ENCODE measurements at regions not wholly inside any gene's neighbourhood (a gene's known extent, or its start where the extent isn't known, plus 50 kb on each side); places are given as distances from the start of the nearest gene placed in this dataset.

DNA sequence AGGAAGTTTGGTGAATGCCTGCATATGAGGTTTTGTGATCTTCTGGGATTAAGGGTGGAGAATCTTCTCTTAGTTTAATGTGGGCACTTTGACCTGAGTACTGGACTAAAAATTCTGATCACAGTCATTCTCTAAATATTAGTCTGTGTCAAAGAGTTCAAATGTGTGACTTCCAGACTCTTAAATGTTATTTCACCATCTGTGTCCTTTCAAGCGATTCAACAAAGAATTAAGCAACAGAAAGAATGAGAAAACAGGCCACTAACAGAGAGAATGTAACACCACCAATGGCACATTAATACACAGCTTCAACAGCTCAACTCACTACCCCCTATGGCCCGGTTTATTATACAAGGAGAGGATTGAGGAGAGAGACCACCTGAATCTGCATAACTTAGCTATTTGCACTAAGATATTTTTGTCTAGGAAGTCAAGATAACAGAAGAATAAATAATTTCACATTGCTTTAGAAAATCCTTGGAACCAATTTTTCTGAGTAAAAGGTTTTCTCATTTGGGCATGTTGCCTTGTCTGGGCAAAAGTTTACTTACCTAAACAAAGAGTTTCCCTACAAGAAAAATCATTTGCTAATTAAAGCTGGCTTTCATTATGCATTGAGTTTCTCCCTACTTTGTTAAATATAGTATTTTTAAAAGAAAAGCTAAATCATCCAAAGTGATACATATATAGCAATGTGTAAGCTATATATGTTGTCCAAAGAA lies 1313.7 kb downstream of the NCAM2 start:
- no peak for DNase-seq (ENCODE audit: low spot score)
- no peak overlapping the region for H3K27ac ChIP-seq
- ChIA-PET CTCF (no interaction called here), POLR2A (ENCODE audit: low non-redundant PET) (no interaction called here)
- TF ChIP-seq, protein P1, sequence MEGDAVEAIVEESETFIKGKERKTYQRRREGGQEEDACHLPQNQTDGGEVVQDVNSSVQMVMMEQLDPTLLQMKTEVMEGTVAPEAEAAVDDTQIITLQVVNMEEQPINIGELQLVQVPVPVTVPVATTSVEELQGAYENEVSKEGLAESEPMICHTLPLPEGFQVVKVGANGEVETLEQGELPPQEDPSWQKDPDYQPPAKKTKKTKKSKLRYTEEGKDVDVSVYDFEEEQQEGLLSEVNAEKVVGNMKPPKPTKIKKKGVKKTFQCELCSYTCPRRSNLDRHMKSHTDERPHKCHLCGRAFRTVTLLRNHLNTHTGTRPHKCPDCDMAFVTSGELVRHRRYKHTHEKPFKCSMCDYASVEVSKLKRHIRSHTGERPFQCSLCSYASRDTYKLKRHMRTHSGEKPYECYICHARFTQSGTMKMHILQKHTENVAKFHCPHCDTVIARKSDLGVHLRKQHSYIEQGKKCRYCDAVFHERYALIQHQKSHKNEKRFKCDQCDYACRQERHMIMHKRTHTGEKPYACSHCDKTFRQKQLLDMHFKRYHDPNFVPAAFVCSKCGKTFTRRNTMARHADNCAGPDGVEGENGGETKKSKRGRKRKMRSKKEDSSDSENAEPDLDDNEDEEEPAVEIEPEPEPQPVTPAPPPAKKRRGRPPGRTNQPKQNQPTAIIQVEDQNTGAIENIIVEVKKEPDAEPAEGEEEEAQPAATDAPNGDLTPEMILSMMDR (conservative IDR thresholded peaks at IDR 0.05; ENCODE audit: low read depth): no peak

DNA sequence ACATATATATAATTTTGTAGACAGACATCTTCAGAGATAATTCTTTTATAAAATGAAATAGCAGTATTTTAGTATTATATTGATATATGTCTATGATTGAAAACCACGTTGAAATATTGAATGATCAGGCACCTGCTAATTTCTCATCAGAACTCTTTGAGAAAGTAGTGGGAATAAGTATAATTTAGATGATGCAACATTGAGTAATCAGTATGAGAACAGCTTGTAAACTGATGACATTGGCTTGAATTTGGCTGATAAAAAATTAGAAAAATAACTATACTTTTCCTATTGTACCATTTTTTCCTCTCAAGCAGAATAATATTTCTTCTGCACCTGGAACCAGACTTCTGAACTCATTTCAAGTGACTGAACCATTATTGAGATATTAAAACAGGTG lies 1316.8 kb downstream of the NCAM2 start:
- no peak overlapping the region for H3K27ac ChIP-seq
- ChIA-PET POLR2A (ENCODE audit: low non-redundant PET) (no interaction called here), CTCF (interaction anchor here (0.7 kb wide), 1 partner anchor 160 kb away, joined by 3 read pairs; no protein-coding TSS in a partner anchor)
- no peak for DNase-seq (ENCODE audit: low spot score)
- TF ChIP-seq, protein P1 (conservative IDR thresholded peaks at IDR 0.05; ENCODE audit: low read depth): no peak

DNA sequence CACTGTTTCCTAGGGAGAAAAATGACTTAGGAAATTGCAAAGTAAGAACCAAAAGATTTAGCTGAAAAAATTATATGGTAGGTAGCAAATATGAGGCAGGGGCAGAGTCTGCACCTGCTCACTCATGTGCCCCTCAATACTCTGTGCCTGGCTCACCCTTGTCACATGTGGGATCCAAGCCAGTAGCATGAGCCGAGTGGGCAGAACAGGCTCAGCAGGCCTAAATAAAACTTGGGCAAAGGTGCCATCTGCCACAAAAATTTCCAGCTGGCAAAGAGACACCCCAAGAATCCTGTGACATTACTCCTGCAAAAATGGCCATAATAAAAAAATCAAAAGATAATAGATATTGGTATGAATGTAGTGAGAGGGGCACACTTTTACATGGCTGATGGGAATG lies 1321.2 kb downstream of the NCAM2 start:
- no peak for DNase-seq (ENCODE audit: low spot score)
- no peak overlapping the region for H3K27ac ChIP-seq
- TF ChIP-seq, protein P1 (conservative IDR thresholded peaks at IDR 0.05; ENCODE audit: low read depth): no peak
- ChIA-PET POLR2A (ENCODE audit: low non-redundant PET) (no interaction called here), CTCF (no interaction called here)

DNA sequence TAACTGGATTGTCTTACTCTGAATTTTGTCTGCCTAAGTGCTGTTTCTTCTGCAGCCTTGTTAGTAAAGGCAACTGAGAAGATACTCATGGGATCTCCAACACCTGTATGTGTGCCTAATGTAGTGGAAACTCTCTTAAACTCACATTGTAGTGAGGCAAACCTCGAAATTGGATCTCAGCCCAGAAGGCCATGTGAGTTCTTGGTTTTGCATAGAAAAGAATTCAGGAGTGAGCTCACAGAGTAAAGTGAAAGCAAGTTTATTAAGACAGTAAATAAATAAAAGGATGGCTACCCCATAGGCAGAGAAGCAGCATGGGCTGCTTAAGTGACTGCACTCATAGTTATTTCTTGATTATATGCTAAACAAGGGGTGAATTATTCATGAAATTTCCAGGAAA lies 1344.7 kb downstream of the NCAM2 start:
- no peak overlapping the region for H3K27ac ChIP-seq
- ChIA-PET POLR2A (ENCODE audit: low non-redundant PET) (no interaction called here), CTCF (interaction anchor here (0.7 kb wide), 1 partner anchor 14 kb away, joined by 4 read pairs; no protein-coding TSS in a partner anchor)
- DNase-seq (ENCODE audit: low spot score): no peak
- TF ChIP-seq, protein P1 (conservative IDR thresholded peaks at IDR 0.05; ENCODE audit: low read depth): no peak

DNA sequence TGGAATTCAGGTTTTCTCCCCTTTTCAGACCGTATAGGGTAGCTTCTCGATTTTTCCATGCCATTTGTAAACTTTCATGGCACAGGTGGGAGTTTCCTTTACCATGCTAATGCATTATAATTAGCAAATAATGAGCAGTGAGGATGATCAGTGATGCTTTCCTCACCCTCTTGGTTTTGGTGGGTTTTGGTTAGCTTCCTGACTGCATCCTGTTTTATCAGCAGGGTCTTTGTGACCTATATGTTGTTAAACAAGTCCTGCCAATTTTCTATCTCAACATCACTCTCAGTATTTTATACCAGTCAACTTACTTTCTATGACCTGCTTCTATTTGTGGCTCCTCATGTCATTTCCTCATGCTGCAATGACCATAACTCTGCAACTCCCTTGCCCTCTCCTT lies 1345.1 kb downstream of the NCAM2 start:
- ChIA-PET POLR2A (ENCODE audit: low non-redundant PET) (no interaction called here), CTCF (no interaction called here)
- TF ChIP-seq, protein P1 (conservative IDR thresholded peaks at IDR 0.05; ENCODE audit: low read depth): no peak
- no peak for DNase-seq (ENCODE audit: low spot score)
- H3K27ac ChIP-seq: no peak overlapping the region

DNA sequence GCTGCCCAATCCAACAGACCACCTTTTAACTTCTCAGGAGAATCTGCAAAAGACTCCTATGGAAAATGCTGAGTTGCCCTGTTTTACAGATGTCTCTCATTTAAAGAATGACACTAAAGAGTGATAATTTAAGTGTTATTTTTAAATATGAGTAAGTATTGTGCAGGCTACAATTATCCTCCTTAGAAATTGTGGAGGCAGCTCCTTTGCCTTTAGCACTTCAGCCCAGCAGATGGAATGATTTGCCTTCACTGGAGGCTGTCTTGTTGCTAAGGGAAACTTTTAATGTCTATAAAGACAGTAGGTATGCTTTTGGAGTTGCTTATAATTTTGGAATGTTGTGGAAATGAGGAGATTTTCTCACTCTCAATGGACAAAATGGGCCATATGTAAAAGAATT lies 1345.5 kb downstream of the NCAM2 start:
- no peak for DNase-seq (ENCODE audit: low spot score)
- ChIA-PET POLR2A (ENCODE audit: low non-redundant PET) (no interaction called here), CTCF (no interaction called here)
- H3K27ac ChIP-seq: no peak overlapping the region
- TF ChIP-seq, protein P1 (conservative IDR thresholded peaks at IDR 0.05; ENCODE audit: low read depth): no peak
